ENCODE measurements at regions not wholly inside any gene's neighbourhood (a gene's known extent, or its start where the extent isn't known, plus 50 kb on each side); places are given as distances from the start of the nearest gene placed in this dataset.

DNA sequence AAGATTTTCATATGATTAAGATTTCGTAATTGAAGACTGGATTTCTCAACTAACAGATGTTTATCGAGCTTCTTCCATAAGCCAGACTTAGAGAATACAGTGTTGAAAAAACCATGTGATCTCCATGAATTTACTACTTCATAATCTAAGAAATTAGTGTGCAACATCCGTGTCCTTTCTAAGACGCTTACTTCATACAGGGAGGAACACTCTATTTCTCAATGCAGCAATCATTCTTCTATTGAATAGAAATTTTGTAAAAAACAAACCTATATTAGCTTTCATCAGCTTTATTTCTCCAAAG lies 946.3 kb downstream of the KCNJ2 start:
- DNase-seq (ENCODE audit: low read depth in 2 of 2): no peak

GRCh38 chr17:71117466-71117865 lies 948.1 kb downstream of the KCNJ2 start:
- no peak for DNase-seq (ENCODE audit: low read depth in 2 of 2)

GRCh38 chr17:71118039-71118438 lies 948.7 kb downstream of the KCNJ2 start:
- DNase-seq (ENCODE audit: low read depth in 2 of 2): no peak

GRCh38 chr17:71127416-71127815 lies 958.1 kb downstream of the KCNJ2 start:
- DNase-seq (ENCODE audit: low read depth in 2 of 2): no peak

DNA sequence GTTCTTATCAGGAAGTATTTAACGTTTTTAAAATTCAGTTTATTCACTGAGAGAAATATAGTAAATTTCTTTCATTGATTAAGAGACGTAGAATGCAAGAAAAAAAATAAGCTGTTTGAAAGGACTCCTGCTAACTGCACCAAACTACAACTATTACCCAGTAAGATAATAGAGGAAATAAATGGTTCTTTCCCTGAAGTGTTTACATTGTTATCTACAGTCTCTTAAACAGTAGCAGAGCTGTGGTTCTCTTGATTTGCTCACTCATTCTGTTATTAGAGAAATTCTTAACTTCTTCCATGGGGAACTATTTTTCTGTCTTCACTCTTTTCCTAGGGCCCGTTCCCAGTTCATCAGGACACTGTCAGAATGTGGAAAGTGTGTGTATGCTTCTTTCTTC lies 973.0 kb downstream of the KCNJ2 start:
- DNase-seq (ENCODE audit: low read depth in 2 of 2): no peak

GRCh38 chr17:71145486-71145885 lies 975.3 kb upstream of the SOX9 start:
- DNase-seq (ENCODE audit: low read depth in 2 of 2): no peak

GRCh38 chr17:71147906-71148305 lies 972.9 kb upstream of the SOX9 start:
- DNase-seq (ENCODE audit: low read depth in 2 of 2): no peak

DNA sequence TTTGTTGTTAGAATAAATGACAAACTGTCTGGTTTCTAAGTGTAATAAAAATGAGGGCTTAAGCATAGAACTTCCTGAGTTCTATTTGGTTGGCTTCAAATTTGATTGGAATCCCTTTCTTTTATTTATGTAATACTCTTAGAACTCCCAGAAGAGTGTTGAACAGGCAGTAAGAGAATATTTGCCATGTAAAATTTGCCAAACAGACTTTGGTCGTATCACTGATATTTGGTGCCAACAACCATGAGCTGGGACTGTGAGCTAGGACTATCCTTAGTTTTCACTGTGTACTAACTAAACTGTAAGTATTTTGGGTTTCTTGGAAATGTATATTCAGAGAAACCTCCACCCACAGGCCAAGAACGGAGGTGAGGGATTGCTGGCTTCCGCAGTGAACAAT lies 971.2 kb upstream of the SOX9 start:
- DNase-seq (ENCODE audit: low read depth in 2 of 2): no peak

DNA sequence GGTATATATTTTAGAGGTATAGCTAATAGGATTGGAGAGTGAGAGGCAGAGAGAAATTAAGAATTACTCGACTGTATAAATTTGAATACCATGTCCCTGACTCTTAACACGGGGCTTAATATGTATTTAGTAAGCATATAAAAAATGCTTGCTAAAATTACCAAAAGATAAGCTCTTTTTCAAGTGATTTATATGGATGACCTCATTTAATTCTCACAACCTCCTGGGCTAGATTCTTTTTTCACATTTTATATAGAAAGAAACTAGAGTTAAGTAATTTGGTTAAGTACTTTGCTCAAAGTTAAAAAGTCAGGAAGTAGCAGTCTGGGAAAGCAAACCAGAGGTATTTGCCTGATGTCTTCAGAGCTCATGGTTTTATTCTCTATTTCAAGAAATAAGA lies 963.5 kb upstream of the SOX9 start:
- no peak for DNase-seq (ENCODE audit: low read depth in 2 of 2)

GRCh38 chr17:71158437-71158836 lies 962.4 kb upstream of the SOX9 start:
- DNase-seq (ENCODE audit: low read depth in 2 of 2): no peak

DNA sequence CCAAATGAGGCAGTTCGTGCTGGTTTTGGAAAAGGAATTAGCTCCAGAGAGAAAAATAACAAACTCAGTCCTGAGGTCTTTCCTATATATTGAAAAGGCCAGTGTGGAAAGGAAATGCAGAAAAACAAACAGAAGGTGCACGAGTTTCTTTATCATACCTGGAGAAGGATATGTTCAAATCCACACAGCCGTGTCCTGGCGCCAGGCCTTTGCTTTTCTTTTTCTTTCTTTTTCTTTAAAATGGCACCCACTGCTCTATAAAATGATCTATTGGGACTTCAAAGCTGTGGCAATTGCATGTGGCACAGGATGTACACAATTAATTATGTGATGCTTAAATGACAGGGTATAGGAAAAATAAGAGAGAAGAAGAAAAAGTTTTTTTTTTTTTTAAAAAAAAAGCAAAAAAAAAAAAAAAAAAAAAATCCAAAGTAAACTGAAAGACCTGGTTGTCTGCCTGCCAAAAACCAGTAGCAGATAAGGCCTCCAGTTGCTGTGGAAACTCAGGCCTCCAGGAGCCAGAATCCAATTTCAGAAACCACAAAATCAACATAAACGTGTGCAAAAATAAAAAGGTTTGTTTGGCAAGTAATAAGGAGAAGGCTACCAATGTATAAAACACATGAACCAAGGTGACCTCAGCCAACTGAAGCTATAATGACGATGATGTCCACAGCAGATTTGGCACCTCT lies 957.6 kb upstream of the SOX9 start:
- no peak for DNase-seq (ENCODE audit: low read depth in 2 of 2)

- no peak for DNase-seq (ENCODE audit: low read depth in 2 of 2)
Measured at GRCh38 chr17:71163813-71164122, 957.1 kb upstream of the SOX9 start.

GRCh38 chr17:71164561-71164960 lies 956.3 kb upstream of the SOX9 start:
- DNase-seq (ENCODE audit: low read depth in 2 of 2): no peak

- DNase-seq (ENCODE audit: low read depth in 2 of 2): no peak
Measured at GRCh38 chr17:71166311-71166710, 954.5 kb upstream of the SOX9 start.

DNA sequence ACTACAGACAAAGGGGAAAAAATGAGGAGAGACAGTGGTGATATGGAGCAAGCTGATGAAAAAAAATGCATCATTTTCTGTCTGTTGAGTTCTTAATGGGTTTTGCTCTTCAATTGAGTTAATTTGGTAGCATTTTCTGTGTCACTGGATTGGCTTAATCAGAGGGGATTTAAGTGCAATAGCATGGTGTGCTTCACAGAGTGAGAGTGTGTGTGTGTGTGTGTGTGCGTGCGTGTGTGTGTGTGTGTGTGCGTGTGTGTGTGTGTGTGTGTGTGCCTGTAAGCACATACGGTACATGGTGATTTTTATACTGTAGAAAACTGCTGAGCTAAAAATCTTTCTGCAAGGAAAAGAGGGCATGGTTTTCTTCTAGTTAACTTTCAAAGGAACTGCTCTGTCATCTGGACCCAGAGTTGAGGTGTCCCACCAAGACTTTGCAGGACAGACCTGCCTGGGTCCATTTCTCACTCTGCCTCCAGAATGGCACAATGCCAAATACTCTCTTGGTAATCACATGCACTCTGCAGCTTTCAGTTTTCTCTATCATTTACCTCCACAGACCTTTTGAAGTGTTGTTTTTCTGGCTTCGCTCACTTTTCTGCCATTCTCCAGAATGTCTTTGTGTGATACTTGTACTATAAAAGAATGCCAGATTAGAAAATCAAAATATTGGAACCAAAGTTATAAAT lies 952.6 kb upstream of the SOX9 start:
- DNase-seq (ENCODE audit: low read depth in 2 of 2): no peak

DNA sequence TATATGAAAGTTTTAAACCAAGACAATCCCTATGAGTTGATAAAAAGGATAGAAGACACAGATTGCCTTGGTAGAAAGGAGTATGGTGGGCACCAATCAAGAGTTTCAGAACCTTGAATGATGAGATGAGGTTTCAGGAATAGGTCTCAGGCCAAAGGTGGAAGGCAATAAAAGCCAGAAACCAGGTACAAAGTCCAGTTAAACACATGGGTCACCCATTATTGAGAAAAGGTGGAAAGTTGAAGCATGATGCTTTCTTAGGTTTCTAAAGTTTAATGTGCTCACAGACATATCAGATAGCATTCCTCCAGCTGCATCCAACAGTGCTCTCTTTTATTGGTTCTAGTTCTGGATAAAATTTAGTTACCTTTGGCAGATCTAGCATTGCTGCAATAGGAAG lies 950.8 kb upstream of the SOX9 start:
- DNase-seq (ENCODE audit: low read depth in 2 of 2): no peak

- no peak for DNase-seq (ENCODE audit: low read depth in 2 of 2)
Measured at GRCh38 chr17:71171270-71171669, 949.5 kb upstream of the SOX9 start.

DNA sequence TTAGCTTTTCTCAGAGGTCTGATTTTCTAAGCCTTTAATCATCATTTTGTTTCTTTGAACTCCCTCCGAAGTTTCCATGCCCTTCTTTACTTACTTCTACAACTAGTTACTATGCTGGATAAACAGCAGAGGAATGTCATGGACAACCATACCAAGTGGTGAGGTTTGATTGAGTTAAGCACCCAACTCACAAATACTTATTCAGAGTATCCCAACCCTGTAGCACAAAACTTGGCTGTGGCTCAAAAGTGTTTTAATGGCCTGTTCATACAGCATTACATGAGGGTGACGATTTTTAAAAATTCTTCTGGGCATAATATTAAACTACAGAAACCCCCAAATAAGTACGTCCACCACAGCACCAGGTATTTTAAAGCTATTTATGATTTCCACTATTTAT lies 946.8 kb upstream of the SOX9 start:
- no peak for DNase-seq (ENCODE audit: low read depth in 2 of 2)

DNA sequence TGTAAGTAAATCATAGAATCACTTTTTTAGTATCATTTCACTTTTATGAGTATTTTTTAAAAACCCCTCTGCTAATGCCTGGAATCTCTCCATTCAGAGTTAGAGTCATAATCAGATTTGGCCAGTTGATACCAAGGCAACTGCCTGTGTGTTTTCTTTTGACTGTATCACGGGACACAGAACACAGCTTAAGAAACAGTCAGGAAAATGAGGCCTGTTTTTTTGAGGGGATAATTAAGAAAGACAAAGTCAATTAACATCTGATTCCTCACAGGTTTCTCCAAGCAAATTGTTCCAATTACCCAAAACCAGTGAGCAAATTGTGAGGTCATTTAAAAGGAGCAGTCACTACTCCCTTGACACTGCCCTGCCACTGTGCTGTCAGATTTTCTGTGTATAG lies 944.5 kb upstream of the SOX9 start:
- DNase-seq (ENCODE audit: low read depth in 2 of 2): no peak

GRCh38 chr17:71176928-71177443 lies 943.8 kb upstream of the SOX9 start:
- no peak for DNase-seq (ENCODE audit: low read depth in 2 of 2)

DNA sequence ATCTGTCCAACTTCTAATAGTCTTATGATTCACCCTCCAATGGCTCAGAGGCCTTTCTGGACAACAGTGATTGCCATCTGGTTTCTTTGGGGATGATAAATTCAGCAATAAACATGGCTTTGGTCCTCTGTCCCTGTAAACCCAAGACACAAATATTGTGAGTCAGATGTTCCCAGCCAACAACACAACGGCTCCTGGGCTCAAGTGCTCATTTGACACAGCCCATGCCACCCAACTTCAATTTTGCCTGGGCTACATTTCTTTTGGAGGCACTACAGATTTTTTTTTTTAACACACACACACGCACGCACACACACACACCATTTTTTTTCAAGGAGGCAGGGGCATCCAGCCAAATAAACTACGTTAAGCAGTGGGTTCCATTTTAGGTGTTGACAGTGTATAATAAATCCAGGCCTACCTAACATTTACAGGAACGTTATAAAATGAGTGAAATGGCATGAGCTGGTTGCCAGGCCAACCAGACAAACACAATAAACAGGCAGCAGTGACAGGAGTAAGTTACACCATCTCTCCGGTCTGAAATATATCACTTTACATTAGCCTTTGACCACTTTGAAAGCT lies 939.9 kb upstream of the SOX9 start:
- DNase-seq (ENCODE audit: low read depth in 2 of 2): no peak

DNA sequence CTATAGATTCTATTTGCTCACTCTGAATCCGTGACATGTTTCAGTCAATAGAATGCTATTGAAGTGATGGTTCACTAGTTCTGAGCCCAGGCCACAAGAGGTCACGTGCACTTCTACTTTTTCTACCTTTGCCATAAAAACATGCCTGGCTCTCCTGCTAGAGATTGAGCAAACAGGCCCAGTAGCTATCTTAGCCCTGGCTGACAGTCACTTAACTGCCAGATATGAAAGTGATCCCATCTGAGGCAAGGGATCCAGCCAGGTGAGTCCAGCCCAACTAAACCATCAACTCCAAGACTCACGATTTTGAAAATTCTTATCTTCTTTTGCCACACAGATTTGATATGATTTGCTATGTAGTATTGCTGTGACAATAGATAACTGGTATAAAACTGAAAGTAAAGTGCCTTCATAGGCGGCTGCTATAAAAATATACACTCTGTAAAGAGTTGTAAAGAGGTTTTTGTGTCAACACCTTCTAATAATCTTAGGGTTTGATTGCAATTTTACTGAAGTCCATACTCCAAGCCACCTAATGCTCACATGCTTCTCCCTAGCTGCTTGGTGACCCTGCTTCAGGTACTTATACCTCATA lies 937.7 kb upstream of the SOX9 start:
- DNase-seq (ENCODE audit: low read depth in 2 of 2): no peak

DNA sequence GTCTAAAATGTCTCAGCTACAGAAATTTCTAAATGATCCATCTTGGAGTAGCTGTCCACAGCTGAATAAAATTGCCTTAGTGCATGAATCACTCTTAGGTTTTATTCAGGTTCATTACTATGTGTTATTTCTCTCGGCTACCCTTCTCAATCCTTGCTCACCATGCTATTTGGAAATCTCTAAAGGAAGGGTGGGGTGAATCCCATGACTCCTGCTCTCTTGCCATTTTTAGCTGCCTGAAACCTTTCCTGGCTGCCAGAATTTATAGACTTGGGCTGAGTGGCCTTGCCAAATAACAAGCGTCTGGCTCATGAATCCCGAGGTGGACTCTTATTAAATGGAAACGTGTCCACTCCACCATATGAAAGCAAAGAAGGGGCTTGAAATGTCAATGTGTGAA lies 936.1 kb upstream of the SOX9 start:
- DNase-seq (ENCODE audit: low read depth in 2 of 2): no peak

All from dermis microvascular lymphatic vessel endothelial cell (primary cell).